CD14-positive monocyte (primary cell): ENCODE measurements at regions not wholly inside any gene's neighbourhood (a gene's known extent, or its start where the extent isn't known, plus 50 kb on each side); places are given as distances from the start of the nearest gene placed in this dataset.

Experiments
- DNase-seq, 3 donors: peaks; one replicate each; pipeline ENCODE4 v3.0.0-alpha.2; 2011 to 2022
- H2AFZ ChIP-seq: 2 replicates; pipeline ENCODE4 v1.6.0; 2012; ENCODE audit warnings: mild to moderate bottlenecking, low read depth, low read length, inconsistent platforms; ENCODE audit not compliant: insufficient read depth, poor library complexity, severe bottlenecking
- H3K27ac ChIP-seq, 2 donors: 1 replicate in 1 of 2; 2 replicates in 1 of 2; pipeline ENCODE4 v1.5.1; 2012 to 2013; ENCODE audit warnings: low read length in 2 of 2, control low read depth in 1 of 2, inconsistent platforms in 1 of 2, low read depth in 1 of 2, mild to moderate bottlenecking in 1 of 2
- H3K27me3 ChIP-seq, 2 donors: one replicate each; pipeline versions ENCODE4 v1.6.0 to v1.6.1; 2011 to 2013; ENCODE audit warnings: low read length in 2 of 2; ENCODE audit not compliant: control insufficient read depth in 2 of 2, insufficient read depth in 2 of 2
- H3K36me3 ChIP-seq, 2 donors: replicated peaks in 1 of 2; 1 replicate in 1 of 2; 2 replicates in 1 of 2; pipeline versions ENCODE4 v1.5.1 to v1.6.1; 2012 to 2013; ENCODE audit warnings: low read length in 2 of 2, control low read depth in 1 of 2, inconsistent platforms in 1 of 2, mild to moderate bottlenecking in 1 of 2; ENCODE audit not compliant: insufficient read depth in 2 of 2, control insufficient read depth in 1 of 2
- H3K4me1 ChIP-seq, 2 donors: 1 replicate in 1 of 2; 2 replicates in 1 of 2; pipeline versions ENCODE4 v1.5.1 to v1.6.1; 2012 to 2013; ENCODE audit warnings: low read length in 2 of 2, control low read depth in 1 of 2, inconsistent platforms in 1 of 2, mild to moderate bottlenecking in 1 of 2, moderate library complexity in 1 of 2; ENCODE audit not compliant: insufficient read depth in 2 of 2, control insufficient read depth in 1 of 2
- H3K4me2 ChIP-seq: replicated peaks from 2 replicates; pipeline ENCODE3; 2012; ENCODE audit warnings: low read length, moderate library complexity, mild to moderate bottlenecking; ENCODE audit not compliant: poor library complexity, severe bottlenecking; ENCODE audit errors: extremely low read depth
- H3K4me3 ChIP-seq, 3 experiments: fragments of 200-600 bp in 1 of 3; sonication (generic) in 1 of 3; replicated peaks in 1 of 3; 1 replicate in 2 of 3; 2 replicates in 1 of 3; pipeline ENCODE4 v1.5.1; 2011 to 2013; ENCODE audit warnings: low read length in 3 of 3, mild to moderate bottlenecking in 3 of 3, control low read depth in 2 of 3, low read depth in 2 of 3, inconsistent platforms in 1 of 3, moderate library complexity in 1 of 3
- H3K79me2 ChIP-seq: 2 replicates; pipeline ENCODE4 v1.6.0; 2012; ENCODE audit warnings: mild to moderate bottlenecking, control low read depth, inconsistent platforms, low read length, moderate library complexity; ENCODE audit not compliant: insufficient read depth
- H3K9ac ChIP-seq: 2 replicates; pipeline ENCODE4 v1.6.0; 2017; ENCODE audit warnings: low read length, mild to moderate bottlenecking; ENCODE audit not compliant: insufficient read depth, poor library complexity, severe bottlenecking
- H3K9me3 ChIP-seq, 2 donors: replicated peaks in 1 of 2; 1 replicate in 1 of 2; 2 replicates in 1 of 2; pipeline versions ENCODE4 v1.5.1 to v1.6.1; 2012 to 2013; ENCODE audit warnings: low read length in 2 of 2, control low read depth in 1 of 2; ENCODE audit not compliant: control insufficient read depth in 1 of 2, insufficient read depth in 1 of 2
- H4K20me1 ChIP-seq: 2 replicates; pipeline ENCODE4 v1.6.0; 2012; ENCODE audit warnings: mild to moderate bottlenecking, low read length, control low read depth, moderate library complexity; ENCODE audit not compliant: insufficient read depth
- H3K27ac Mint-ChIP-seq, 7 donors: one replicate each; pipeline ENCODE4 v1.8.0; 2020; ENCODE audit warnings: mild to moderate bottlenecking in 7 of 7, mixed read lengths in 7 of 7, moderate library complexity in 6 of 7, inconsistent platforms in 2 of 7
- H3K27me3 Mint-ChIP-seq, 3 donors: one replicate each; pipeline ENCODE4 v1.8.0; 2021 to 2022; ENCODE audit warnings: low read depth in 3 of 3, mild to moderate bottlenecking in 3 of 3, mixed read lengths in 3 of 3, moderate library complexity in 3 of 3, inconsistent platforms in 1 of 3
- H3K36me3 Mint-ChIP-seq, 2 donors: one replicate each; pipeline ENCODE4 v1.8.0; 2020; ENCODE audit warnings: mixed read lengths in 2 of 2, inconsistent platforms in 1 of 2, mild to moderate bottlenecking in 1 of 2
- H3K4me1 Mint-ChIP-seq: one replicate; pipeline ENCODE4 v1.8.0; 2020; ENCODE audit warnings: mild to moderate bottlenecking, mixed read lengths
- H3K4me3 Mint-ChIP-seq, 2 donors: one replicate each; pipeline ENCODE4 v1.8.0; 2020; ENCODE audit warnings: mild to moderate bottlenecking in 2 of 2, mixed read lengths in 2 of 2, moderate library complexity in 1 of 2
- H3K9me3 Mint-ChIP-seq, 7 donors: one replicate each; pipeline ENCODE4 v1.8.0; 2020 to 2022; ENCODE audit warnings: mixed read lengths in 7 of 7, mild to moderate bottlenecking in 6 of 7, moderate library complexity in 6 of 7, inconsistent platforms in 2 of 7
- WGBS: methylation state at CpG from one replicate; pipeline ENCODE4 v1.1.5; 2013; ENCODE audit warnings: missing lambda C conversion rate; ENCODE audit not compliant: insufficient coverage; 5-methylcytosine and 5-hydroxymethylcytosine counted together
- intact Hi-C, 2 donors: fragments of 100-400 bp; cut with micrococcal nuclease; formaldehyde crosslinking; loops; one replicate each; pipeline versions ENCODE4 v1.15.0 to v1.15.1; 2023
- TF ChIP-seq, protein P1 (sequence below): fragments of 200-600 bp; IDR thresholded peaks from one replicate; pipeline ENCODE4 v1.8.0; 2022; ENCODE audit warnings: antibody characterized with exemption, mild to moderate bottlenecking

DNA sequence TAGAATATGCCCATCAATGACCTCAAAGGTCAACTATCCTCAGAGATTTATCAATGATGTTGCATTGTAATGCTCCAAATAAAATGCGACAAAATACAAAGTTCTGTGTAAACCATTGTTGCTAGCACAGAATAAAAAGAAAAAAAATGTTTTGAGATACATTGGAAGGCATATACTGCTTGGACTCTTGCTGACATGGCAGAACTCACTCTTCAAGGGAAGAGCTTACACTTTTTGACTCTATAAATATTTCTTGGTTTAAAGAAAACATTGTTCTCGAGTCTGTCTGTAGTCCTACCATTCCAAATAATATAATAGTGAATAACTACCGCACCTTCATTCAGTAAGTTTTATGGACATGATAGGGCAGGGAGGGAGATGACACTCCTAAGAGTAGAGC lies 178.7 kb upstream of the RSPO3 start:
- no peaks in the 10 kb centered on the region for H3K4me1 Mint-ChIP-seq
- H3K9me3 Mint-ChIP-seq: peaks cover 0 to under 1% (median 0%) of the 10 kb centered on the region in 7 donors
- H4K20me1 ChIP-seq: no peaks in the 10 kb centered on the region
- peaks cover 0 to 1% (median 0%) of the 10 kb centered on the region in 3 donors for H3K27me3 Mint-ChIP-seq
- H2AFZ ChIP-seq: no peak overlapping the region
- no peak overlapping the region for H3K27ac ChIP-seq
- no peaks in the 10 kb centered on the region for H3K27me3 ChIP-seq
- H3K9ac ChIP-seq: no peak overlapping the region
- H3K36me3 ChIP-seq: no peaks in the 10 kb centered on the region
- no peak overlapping the region for H3K4me2 ChIP-seq
- no peaks in the 10 kb centered on the region for H3K9me3 ChIP-seq
- H3K27ac Mint-ChIP-seq: no peak overlapping the region
- intact Hi-C loops: no loop called here
- WGBS: no CpG with 5 or more reads among the region's 3 CpGs
- no peaks in the 10 kb centered on the region for H3K36me3 Mint-ChIP-seq
- no peak overlapping the region for H3K4me3 ChIP-seq
- no peak overlapping the region for H3K4me3 Mint-ChIP-seq
- TF ChIP-seq, protein P1, sequence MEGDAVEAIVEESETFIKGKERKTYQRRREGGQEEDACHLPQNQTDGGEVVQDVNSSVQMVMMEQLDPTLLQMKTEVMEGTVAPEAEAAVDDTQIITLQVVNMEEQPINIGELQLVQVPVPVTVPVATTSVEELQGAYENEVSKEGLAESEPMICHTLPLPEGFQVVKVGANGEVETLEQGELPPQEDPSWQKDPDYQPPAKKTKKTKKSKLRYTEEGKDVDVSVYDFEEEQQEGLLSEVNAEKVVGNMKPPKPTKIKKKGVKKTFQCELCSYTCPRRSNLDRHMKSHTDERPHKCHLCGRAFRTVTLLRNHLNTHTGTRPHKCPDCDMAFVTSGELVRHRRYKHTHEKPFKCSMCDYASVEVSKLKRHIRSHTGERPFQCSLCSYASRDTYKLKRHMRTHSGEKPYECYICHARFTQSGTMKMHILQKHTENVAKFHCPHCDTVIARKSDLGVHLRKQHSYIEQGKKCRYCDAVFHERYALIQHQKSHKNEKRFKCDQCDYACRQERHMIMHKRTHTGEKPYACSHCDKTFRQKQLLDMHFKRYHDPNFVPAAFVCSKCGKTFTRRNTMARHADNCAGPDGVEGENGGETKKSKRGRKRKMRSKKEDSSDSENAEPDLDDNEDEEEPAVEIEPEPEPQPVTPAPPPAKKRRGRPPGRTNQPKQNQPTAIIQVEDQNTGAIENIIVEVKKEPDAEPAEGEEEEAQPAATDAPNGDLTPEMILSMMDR: no peak
- H3K79me2 ChIP-seq: no peaks in the 10 kb centered on the region
- no peaks in the 10 kb centered on the region for H3K4me1 ChIP-seq
- DNase-seq: no peak

DNA sequence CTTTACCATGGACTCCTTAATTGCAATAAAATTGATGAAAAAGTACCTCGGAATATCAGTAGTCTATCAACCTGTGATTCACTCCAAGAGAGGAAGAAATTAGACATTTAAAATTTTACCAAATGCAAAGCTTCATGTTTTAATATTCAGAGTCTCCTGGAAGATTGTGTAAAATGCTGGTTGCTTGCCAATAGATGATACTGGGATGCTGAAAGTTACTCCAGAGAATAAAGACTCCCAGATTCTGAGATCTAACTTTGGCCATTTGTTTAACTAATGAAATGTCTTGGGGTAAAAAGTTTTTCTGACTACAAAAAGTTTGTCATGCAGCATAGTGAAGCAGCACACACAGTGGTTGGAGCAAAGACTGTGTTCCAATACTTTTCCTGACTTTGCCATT lies 176.7 kb upstream of the RSPO3 start:
- Histone ChIP-seq H3K4me3 (no peak overlapping the region), H3K27me3 (no peaks in the 10 kb centered on the region), H3K27ac (no peak overlapping the region), H2AFZ (no peak overlapping the region), H3K4me2 (no peak overlapping the region), H3K4me1 (no peaks in the 10 kb centered on the region), H3K9ac (no peak overlapping the region), H3K36me3 (no peaks in the 10 kb centered on the region), H3K79me2 (no peaks in the 10 kb centered on the region), H3K9me3 (no peaks in the 10 kb centered on the region), H4K20me1 (no peaks in the 10 kb centered on the region)
- Mint-ChIP-seq H3K4me1 (no peaks in the 10 kb centered on the region), H3K27me3 (peaks cover 0 to 1% (median 0%) of the 10 kb centered on the region in 3 donors), H3K36me3 (no peaks in the 10 kb centered on the region), H3K4me3 (no peak overlapping the region), H3K27ac (no peak overlapping the region), H3K9me3 (no peaks in the 10 kb centered on the region)
- intact Hi-C loops: no loop called here
- DNase-seq: no peak
- no CpG with 5 or more reads among the region's 1 CpG for WGBS
- TF ChIP-seq, protein P1: no peak
